ENCODE measurements at regions not wholly inside any gene's neighbourhood (a gene's known extent, or its start where the extent isn't known, plus 50 kb on each side); places are given as distances from the start of the nearest gene placed in this dataset.

DNA sequence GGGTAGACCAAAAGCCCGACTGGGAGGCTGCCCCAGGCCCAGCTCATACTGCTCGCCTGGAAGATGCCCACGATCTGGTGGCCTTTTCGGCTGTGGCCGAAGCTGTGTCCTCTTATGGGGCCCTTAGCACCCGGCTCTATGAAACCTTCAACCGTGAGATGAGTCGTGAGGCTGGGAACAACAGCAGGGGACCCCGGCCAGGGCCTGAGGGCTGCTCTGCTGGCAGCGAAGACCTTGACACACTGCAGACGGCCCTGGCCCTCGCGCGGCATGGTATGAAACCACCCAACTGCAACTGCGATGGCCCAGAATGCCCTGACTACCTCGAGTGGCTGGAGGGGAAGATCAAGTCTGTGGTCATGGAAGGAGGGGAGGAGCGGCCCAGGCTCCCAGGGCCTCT is 61.7 kb downstream of the TET3 start:
- TF ChIP-seq, protein P1, sequence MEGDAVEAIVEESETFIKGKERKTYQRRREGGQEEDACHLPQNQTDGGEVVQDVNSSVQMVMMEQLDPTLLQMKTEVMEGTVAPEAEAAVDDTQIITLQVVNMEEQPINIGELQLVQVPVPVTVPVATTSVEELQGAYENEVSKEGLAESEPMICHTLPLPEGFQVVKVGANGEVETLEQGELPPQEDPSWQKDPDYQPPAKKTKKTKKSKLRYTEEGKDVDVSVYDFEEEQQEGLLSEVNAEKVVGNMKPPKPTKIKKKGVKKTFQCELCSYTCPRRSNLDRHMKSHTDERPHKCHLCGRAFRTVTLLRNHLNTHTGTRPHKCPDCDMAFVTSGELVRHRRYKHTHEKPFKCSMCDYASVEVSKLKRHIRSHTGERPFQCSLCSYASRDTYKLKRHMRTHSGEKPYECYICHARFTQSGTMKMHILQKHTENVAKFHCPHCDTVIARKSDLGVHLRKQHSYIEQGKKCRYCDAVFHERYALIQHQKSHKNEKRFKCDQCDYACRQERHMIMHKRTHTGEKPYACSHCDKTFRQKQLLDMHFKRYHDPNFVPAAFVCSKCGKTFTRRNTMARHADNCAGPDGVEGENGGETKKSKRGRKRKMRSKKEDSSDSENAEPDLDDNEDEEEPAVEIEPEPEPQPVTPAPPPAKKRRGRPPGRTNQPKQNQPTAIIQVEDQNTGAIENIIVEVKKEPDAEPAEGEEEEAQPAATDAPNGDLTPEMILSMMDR (IDR thresholded peaks at IDR 0.05; ENCODE audit: insufficient read depth, low read length, poor library complexity, severe bottlenecking) = no peak
- TF ChIP-seq EZH2phosphoT487 (conservative IDR thresholded peaks at IDR 0.05; ENCODE audit: low read length) = no peak
